Activated T-helper 1 cell treated with anti-CD3 and anti-CD28 coated beads, Interleukin-12 subunit alpha, Interleukin-12 subunit beta, Interleukin-2, Interleukin-4 antibody, amounts not matched to agents 30 ng/mL and 10 ng/mL and 1 ng/mL, durations not matched to agents 14 hours and 24 hours and 36 hours (primary cell): ENCODE measurements at regions not wholly inside any gene's neighbourhood (a gene's known extent, or its start where the extent isn't known, plus 50 kb on each side); places are given as distances from the start of the nearest gene placed in this dataset.
"Not testable (repeated sequence)": the region's sequence is repeated elsewhere in the genome, so short reads cannot be mapped to it uniquely, and the experiment has no call there.

ENCODE experiments used
- DNase-seq: peaks from one replicate; pipeline ENCODE4 v3.0.0; 2021; ENCODE audit warnings: low spot score
- H3K27ac Mint-ChIP-seq: one replicate; pipeline ENCODE4 v1.8.0; 2021; ENCODE audit warnings: mild to moderate bottlenecking, mixed read lengths
- H3K27me3 Mint-ChIP-seq: one replicate; pipeline ENCODE4 v1.8.0; 2022; ENCODE audit warnings: mild to moderate bottlenecking, moderate library complexity, mixed read lengths; ENCODE audit not compliant: insufficient read depth
- H3K36me3 Mint-ChIP-seq: one replicate; pipeline ENCODE4 v1.8.0; 2021; ENCODE audit warnings: low read depth, mixed read lengths
- H3K4me1 Mint-ChIP-seq: one replicate; pipeline ENCODE4 v1.8.0; 2021; ENCODE audit warnings: low read depth, mixed read lengths
- H3K4me3 Mint-ChIP-seq: one replicate; pipeline ENCODE4 v1.8.0; 2021; ENCODE audit warnings: mild to moderate bottlenecking, moderate library complexity, mixed read lengths
- H3K9me3 Mint-ChIP-seq: one replicate; pipeline ENCODE4 v1.8.0; 2021; ENCODE audit warnings: mixed read lengths
- intact Hi-C: fragments of 100-400 bp; cut with micrococcal nuclease; formaldehyde crosslinking; loops from one replicate; pipeline ENCODE4 v1.15.1; 2024

DNA sequence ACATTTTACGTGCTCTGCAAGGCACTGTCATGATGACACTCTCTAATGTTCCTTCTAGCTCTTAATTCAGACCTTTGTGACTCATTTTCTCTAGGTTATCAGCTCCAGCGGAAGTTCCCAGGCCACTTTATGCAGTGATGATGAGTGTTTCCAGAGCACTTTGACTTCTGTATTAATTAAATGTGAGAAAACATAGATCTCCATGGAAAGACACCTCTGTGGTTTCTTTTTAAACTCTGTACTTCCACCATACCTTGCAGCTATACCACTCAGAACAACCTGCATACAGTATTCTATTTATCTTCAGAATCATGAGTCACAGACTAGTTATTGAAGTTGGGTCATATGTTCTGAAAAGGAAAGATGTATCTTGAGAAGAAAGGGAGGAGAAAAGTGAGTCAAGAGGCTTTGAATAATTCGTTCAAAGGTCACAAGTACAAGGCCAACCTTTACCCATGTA lies 175.6 kb upstream of the TENM4 start:
- H3K9me3 Mint-ChIP-seq = no peaks in the 10 kb centered on the region
- intact Hi-C loops = no loop called here
- H3K4me1 Mint-ChIP-seq = no peaks in the 10 kb centered on the region
- H3K36me3 Mint-ChIP-seq = no peaks in the 10 kb centered on the region
- H3K27ac Mint-ChIP-seq = no peak overlapping the region
- no peak for DNase-seq
- H3K4me3 Mint-ChIP-seq = no peak overlapping the region
- H3K27me3 Mint-ChIP-seq = no peaks in the 10 kb centered on the region

DNA sequence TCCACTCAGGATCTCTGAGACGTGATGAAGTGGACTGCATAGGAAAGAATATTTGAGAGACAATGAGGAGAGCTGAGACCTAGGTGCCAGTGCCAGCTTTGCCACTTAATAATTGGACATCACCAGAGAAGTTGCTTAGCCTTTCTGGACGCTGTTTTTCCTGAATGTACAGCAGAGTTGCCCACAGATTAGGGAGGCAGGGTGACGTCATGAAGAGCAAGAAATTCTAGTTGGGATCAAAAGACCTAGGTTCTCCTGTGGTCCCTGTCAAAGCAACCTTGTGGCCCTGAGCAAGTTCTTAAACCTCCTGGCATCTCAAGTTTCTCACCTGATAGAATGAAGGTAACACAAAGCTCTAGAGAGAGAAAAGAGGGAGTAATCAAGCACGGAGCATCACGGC lies 174.6 kb upstream of the TENM4 start:
- Mint-ChIP-seq H3K27me3 (no peaks in the 10 kb centered on the region), H3K36me3 (no peaks in the 10 kb centered on the region), H3K9me3 (no peaks in the 10 kb centered on the region), H3K4me3 (no peak overlapping the region), H3K4me1 (no peaks in the 10 kb centered on the region), H3K27ac (no peak overlapping the region)
- intact Hi-C loops = no loop called here
- DNase-seq = no peak

DNA sequence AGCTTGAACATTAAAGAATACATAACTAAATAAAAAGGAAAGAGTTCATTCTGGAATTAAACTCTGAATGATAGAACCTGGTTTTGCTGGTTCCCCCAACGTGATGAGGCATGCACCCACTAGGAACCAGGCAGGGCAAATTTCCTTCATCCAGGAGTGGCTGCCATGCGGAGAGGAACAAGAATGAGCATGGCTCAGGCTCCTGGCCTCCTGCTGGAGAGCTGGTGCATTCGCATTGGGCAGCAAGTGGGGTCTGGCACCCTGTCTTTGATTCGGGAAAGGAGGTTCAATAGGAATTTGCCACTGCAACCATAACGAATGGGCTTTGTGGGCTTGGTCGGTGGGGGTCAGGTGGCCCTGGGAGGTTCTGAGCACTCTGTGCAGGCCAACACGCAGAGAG lies 169.8 kb upstream of the TENM4 start:
- no peaks in the 10 kb centered on the region for H3K36me3 Mint-ChIP-seq
- H3K4me1 Mint-ChIP-seq = no peaks in the 10 kb centered on the region
- no peak overlapping the region for H3K4me3 Mint-ChIP-seq
- intact Hi-C loops = no loop called here
- no peaks in the 10 kb centered on the region for H3K27me3 Mint-ChIP-seq
- no peaks in the 10 kb centered on the region for H3K9me3 Mint-ChIP-seq
- DNase-seq = no peak
- H3K27ac Mint-ChIP-seq = no peak overlapping the region

DNA sequence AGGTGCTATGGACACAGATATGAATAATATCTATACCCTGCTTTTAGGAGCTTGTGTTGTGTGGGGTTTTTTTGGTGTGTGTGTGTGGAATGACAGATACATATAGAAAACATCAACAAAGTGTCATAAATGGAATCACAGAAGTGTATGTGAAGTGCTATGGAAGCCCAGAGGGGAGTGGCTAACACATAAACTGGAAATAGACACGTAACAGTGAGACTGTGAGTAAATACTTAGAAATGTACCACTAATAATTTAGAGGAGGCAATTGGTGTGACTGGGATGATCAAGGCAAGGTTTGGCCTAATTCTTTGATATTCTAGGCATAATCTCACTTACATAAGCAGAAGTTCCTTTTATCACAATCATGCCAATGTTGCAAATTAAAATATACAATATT lies 169.3 kb upstream of the TENM4 start:
- DNase-seq = no peak
- Mint-ChIP-seq H3K27ac (no peak overlapping the region), H3K4me3 (no peak overlapping the region), H3K27me3 (no peaks in the 10 kb centered on the region), H3K4me1 (no peaks in the 10 kb centered on the region), H3K36me3 (no peaks in the 10 kb centered on the region), H3K9me3 (no peaks in the 10 kb centered on the region)
- intact Hi-C loops = no loop called here

DNA sequence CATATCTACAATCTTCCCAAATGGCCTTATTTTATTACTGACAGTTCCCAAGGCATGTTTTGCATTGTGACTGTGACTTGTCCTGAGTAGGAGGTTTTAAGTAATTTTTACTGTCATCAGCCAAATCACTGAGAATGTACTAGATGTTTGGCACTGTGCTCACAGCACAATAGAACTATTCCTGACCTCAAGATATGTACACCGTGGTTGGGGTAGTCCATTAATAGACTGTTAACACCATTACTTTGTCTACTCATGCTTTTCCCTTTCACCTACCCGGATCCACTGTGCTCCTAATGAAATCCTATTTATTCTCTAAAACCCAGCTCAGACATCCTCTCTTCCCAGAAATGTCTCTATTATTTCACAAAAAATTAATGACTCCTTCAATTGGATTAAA lies 168.7 kb upstream of the TENM4 start:
- intact Hi-C loops = no loop called here
- Mint-ChIP-seq H3K36me3 (no peaks in the 10 kb centered on the region), H3K9me3 (no peaks in the 10 kb centered on the region), H3K4me1 (no peaks in the 10 kb centered on the region), H3K4me3 (no peak overlapping the region), H3K27me3 (no peaks in the 10 kb centered on the region), H3K27ac (no peak overlapping the region)
- DNase-seq = no peak

DNA sequence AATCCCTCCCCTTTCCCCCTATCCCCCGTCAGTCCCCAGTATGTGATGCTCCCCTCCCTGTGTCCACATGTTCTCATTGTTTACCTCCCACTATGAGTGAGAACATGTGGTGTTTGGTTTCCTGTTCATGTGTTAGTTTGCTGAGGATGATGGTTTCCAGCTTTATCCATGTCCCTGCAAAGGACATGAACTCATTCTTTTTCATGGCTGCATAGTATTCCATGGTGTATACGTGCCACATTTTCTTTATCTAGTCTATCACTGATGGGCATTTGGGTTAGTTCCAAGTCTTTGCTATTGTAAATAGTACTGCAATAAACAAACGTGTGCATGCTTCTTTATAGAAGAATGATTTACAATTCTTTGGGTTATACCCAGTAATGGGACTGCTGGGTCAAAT lies 165.6 kb upstream of the TENM4 start:
- H3K9me3 Mint-ChIP-seq, DNase-seq, H3K4me3 Mint-ChIP-seq, H3K27ac Mint-ChIP-seq, intact Hi-C loops, H3K4me1 Mint-ChIP-seq, H3K27me3 Mint-ChIP-seq, H3K36me3 Mint-ChIP-seq: not testable (repeated sequence)

DNA sequence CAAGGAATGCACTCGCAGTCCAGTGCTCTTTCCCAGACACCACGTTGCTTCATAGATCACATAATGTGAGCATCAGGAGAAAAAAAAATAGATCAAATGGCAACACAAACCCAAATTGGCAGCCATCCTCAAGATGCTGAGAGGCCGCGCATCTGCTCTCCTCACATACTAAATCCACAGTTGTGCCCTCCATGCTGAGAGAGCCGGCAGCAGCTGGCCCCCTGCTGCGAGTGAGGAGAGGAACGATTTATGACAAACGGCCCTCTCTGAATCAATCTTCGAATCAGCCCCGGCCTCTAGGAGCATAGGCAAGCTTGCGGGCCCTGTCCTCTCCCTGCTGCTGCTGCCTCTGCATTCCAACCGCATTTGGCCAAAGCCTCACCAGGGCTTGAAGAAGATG lies 159.9 kb upstream of the TENM4 start:
- no peak overlapping the region for H3K4me3 Mint-ChIP-seq
- DNase-seq = no peak
- no peaks in the 10 kb centered on the region for H3K4me1 Mint-ChIP-seq
- H3K27ac Mint-ChIP-seq = no peak overlapping the region
- H3K9me3 Mint-ChIP-seq = no peaks in the 10 kb centered on the region
- H3K27me3 Mint-ChIP-seq = no peaks in the 10 kb centered on the region
- H3K36me3 Mint-ChIP-seq = no peaks in the 10 kb centered on the region
- intact Hi-C loops = no loop called here

DNA sequence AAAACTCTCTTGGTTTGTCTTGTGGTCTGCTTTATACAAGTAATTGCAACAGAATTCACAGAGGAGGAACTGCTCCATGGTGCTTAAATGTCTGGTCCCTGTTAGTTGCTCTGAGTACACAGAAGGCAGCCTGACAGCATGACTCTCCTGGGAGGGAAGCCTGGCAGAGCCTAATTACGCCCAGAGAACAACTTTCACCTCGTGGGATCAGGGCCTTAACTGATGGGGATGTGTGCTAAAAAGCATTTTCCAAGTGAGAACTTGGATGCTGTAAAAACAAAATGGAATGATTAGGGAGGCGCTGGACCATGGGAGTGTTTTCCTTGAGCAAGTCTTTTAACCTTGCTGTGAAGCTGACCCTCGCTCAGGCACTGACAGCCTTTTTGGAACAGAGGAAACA lies 154.0 kb upstream of the TENM4 start:
- DNase-seq = no peak
- Mint-ChIP-seq H3K27me3 (no peaks in the 10 kb centered on the region), H3K27ac (no peak overlapping the region), H3K4me1 (no peaks in the 10 kb centered on the region), H3K9me3 (no peaks in the 10 kb centered on the region), H3K36me3 (no peaks in the 10 kb centered on the region), H3K4me3 (no peak overlapping the region)
- intact Hi-C loops = no loop called here

DNA sequence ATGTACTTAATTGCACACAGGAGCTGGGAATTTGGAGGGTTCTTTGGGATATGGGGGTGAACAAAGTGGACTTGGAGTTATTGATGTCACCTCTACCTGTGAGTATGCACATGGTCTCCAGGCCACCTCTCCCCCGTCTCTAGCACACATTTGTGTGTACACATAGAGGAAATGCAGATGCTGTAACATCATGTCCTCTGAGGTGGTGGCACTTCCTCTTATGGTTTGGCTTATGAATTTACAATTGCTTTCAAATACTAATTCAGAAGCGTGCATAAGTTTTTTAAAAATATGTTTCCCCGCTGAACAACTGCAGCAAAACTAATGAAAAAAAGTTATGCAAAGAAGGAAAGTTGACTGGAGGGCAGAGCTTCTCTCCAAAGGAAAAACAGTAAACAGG lies 152.0 kb upstream of the TENM4 start:
- Mint-ChIP-seq H3K4me1 (no peaks in the 10 kb centered on the region), H3K27me3 (no peaks in the 10 kb centered on the region), H3K9me3 (no peaks in the 10 kb centered on the region), H3K36me3 (no peaks in the 10 kb centered on the region), H3K27ac (no peak overlapping the region), H3K4me3 (no peak overlapping the region)
- no peak for DNase-seq
- intact Hi-C loops = no loop called here

DNA sequence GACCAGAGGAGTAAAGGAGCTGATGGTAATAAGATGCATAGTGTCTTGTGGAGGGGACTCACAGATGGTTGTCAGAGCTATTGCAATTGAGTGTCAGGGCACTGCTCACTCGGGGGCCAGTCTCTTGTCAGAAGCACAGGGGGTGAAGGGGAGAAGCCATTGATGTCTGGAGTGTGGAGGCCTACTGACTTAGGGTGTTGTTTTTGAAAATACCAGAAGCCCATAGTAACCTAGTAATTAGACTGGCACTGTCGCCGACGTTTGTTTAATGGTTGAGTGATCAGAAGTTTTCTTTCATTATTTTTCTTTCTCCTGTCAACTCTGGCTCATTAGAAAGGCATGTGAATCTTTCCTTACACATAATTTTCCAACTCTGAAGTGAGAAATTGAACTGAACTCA lies 151.6 kb upstream of the TENM4 start:
- no peaks in the 10 kb centered on the region for H3K4me1 Mint-ChIP-seq
- H3K27ac Mint-ChIP-seq = no peak overlapping the region
- no peak overlapping the region for H3K4me3 Mint-ChIP-seq
- no peaks in the 10 kb centered on the region for H3K36me3 Mint-ChIP-seq
- H3K27me3 Mint-ChIP-seq = no peaks in the 10 kb centered on the region
- no peaks in the 10 kb centered on the region for H3K9me3 Mint-ChIP-seq
- DNase-seq = no peak
- intact Hi-C loops = no loop called here

DNA sequence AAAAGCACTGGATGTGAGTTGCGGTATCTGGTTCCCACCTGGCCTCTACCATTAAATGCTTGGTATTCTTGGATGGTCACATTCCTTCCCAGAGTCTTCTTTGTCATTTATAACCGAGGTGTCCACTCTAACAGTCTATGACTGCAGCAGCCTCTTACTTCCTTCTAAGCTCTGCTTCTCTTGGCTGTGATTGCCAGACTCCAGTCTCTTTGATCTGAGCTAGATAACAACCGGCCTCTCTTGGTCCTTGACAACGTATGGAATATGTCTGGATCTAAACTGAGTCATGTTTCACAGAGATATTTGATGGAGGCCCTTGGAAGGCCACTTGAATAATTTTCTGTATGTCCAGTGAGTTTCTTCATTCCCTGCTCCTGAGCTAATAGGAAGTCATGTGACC lies 141.6 kb upstream of the TENM4 start:
- Mint-ChIP-seq H3K27ac (no peak overlapping the region), H3K27me3 (no peaks in the 10 kb centered on the region), H3K4me1 (no peaks in the 10 kb centered on the region), H3K36me3 (no peaks in the 10 kb centered on the region), H3K4me3 (no peak overlapping the region), H3K9me3 (peaks cover 7% of the 10 kb centered on the region)
- DNase-seq = no peak
- intact Hi-C loops = no loop called here

DNA sequence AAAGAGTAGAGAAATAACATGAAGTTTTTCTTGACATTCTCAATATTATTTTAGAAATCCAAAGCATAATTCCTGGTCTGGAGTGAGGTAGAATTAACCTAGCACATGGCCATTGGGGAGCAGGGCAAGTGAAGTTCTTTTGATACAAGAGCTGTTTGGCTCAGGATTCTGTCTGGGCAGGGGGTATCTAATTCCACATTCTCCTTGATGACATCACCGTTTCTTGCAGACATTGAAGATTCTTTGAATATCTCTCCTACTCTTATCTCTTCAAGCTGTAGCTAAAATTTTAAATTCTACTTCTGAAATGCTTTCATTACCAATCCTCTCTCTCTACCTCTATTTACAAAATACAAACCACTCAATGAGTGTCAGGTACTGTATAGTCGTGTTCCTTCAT lies 138.2 kb upstream of the TENM4 start:
- H3K36me3 Mint-ChIP-seq = no peaks in the 10 kb centered on the region
- no peak overlapping the region for H3K27ac Mint-ChIP-seq
- no peaks in the 10 kb centered on the region for H3K27me3 Mint-ChIP-seq
- no peak overlapping the region for H3K4me3 Mint-ChIP-seq
- H3K9me3 Mint-ChIP-seq = no peaks in the 10 kb centered on the region
- no peak for DNase-seq
- intact Hi-C loops = no loop called here
- no peaks in the 10 kb centered on the region for H3K4me1 Mint-ChIP-seq

DNA sequence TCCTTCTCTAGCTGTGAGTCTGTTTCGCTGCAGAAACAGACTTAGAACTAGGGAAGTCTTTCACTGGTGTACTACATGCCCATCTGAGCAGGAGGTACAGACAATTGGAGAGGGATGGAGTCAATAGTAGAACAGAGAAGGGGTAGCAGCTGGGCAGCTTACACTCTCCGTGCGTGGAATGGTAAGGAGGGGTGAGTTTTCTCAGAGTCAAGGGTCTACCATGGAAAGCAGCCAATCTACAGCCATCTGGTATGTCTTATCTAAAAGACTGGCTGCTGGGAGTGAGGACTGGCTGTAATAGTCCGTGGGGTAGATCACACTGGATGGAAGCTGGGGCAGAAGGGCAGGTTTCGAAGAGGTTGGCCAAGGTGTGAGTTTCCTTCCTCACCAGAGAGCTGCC lies 137.3 kb upstream of the TENM4 start:
- DNase-seq = no peak
- Mint-ChIP-seq H3K4me1 (no peaks in the 10 kb centered on the region), H3K4me3 (no peak overlapping the region), H3K27ac (no peak overlapping the region), H3K9me3 (no peaks in the 10 kb centered on the region), H3K36me3 (no peaks in the 10 kb centered on the region), H3K27me3 (no peaks in the 10 kb centered on the region)
- intact Hi-C loops = no loop called here

DNA sequence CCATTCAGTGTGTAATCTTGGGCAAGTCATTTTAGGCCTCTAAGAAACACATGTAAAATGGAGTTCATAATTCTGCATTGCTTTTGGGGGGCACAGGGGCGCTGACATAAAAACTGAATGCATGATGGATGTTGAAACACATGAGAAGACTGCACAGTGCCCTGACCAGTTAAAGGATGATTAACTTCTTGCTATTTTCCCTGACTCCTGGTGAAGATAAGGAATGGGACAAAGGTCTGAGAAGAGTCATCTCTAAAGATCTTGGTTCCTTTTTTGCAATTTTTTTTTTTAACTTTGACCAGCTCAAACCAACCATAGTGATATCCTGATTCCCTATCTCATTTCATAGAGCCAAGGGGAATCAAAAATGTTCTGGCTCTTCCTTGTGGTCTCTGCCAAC lies 134.9 kb upstream of the TENM4 start:
- intact Hi-C loops = no loop called here
- H3K27me3 Mint-ChIP-seq = no peaks in the 10 kb centered on the region
- no peaks in the 10 kb centered on the region for H3K36me3 Mint-ChIP-seq
- no peak overlapping the region for H3K4me3 Mint-ChIP-seq
- DNase-seq = no peak
- H3K9me3 Mint-ChIP-seq = no peaks in the 10 kb centered on the region
- H3K27ac Mint-ChIP-seq = no peak overlapping the region
- H3K4me1 Mint-ChIP-seq = no peaks in the 10 kb centered on the region
